HG03571 (cell line): ENCODE measurements at regions not wholly inside any gene's neighbourhood (a gene's known extent, or its start where the extent isn't known, plus 50 kb on each side); places are given as distances from the start of the nearest gene placed in this dataset.
"Not testable (repeated sequence)": the region's sequence is repeated elsewhere in the genome, so short reads cannot be mapped to it uniquely, and the experiment has no call there.

Source experiments
- ATAC-seq: cut with Tn5 transposase; IDR thresholded peaks from one replicate; pipeline ENCODE4 v1.9.1; 2021; ENCODE audit not compliant: unreplicated experiment

DNA sequence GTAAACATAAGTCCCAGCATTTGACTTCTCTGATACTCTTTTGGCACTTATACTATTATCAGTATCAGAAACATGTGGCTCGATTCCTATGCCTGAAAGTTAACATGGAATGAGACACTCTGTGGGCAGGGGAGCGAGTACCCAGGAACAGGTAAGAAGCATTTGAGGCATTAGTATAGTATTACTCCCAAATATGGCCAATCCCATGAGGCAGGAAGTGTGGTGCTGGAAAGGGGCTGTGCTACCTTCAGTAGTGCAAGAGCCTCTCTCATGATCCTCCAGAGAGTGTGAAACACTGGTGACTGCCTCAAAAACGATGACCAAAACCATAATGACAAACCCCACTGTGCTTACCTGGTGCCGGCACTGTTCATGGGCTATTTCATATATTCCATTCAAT is 415.1 kb downstream of the SOX11 start:
- ATAC-seq = no peak

DNA sequence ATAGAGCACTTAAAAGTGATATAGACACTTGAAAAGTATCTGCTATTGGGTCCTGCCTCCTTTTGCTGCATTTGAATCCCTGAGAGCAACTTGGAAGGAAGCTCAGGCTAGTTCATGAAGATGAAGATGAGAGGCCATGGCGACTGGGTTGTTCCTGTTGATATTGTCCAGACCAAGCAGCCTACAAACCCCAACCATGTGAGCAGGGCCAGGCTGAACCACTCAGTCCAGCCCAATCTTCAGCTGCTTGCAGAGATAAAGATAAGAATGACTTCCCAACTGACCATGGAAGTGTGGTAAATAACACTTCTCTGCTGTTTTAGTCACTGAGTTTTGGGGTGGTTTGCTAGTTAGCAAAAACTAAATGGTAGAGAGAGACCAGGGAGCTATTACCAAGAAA is 417.6 kb downstream of the SOX11 start:
- ATAC-seq = no peak

DNA sequence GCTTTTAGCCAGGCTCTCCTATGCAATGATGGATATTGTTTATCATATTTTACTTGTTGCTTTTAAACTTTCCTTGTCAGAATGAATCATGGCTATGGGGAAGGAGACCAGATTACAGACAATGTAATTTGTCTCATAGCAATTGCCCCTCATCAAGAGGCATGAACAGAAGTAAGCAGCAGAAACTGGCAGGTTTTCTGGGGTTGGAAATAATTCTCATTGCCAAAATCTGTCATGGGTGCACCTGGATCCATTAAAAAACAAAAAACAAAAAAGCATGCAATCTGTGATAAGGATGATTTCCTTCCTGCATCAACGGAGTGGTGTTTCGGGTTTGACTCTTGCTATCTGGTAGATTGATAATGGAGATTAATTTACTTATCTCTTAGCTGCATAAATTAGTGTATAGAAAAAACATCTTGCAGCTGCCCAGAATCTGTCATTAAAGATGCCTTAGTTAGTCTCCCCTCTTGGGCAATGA is 419.6 kb downstream of the SOX11 start:
- ATAC-seq = no peak

DNA sequence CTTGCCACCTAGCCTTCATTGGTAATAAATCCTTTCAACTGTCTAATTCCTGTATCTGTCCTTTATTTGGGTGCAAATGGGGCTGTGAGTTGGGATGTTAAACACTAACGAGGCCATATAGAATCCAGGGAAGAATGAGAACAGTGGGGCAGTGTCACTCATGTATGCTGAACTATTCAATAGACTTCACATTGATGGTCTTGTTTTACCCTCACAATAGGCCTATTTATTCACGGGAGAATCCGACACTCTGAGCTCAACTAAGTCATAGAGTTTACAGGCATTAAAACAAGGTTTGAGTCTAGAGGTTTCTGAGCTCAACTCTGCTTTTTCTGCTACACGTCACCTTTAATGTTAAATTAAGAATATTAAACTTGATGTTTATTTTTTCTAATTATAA is 421.6 kb downstream of the SOX11 start:
- no peak for ATAC-seq

DNA sequence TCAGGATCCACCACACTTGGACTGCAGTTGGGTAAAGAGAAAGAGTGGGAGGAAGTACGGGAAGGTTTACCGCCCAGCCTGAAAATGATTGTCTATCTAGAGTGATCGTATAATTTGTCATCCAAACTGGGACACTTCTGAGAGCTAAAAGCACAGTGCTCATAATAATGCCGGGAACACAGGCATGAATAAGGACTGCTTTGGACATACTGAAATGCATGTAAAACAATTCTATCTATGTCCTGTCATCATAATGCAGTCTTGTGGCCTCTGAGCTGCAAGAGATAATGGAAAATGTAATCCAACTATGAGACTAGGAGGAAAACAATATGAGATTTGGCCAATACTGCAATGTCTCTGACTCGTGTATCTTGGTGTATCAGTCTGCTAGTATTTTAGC is 435.5 kb downstream of the SOX11 start:
- no peak for ATAC-seq

DNA sequence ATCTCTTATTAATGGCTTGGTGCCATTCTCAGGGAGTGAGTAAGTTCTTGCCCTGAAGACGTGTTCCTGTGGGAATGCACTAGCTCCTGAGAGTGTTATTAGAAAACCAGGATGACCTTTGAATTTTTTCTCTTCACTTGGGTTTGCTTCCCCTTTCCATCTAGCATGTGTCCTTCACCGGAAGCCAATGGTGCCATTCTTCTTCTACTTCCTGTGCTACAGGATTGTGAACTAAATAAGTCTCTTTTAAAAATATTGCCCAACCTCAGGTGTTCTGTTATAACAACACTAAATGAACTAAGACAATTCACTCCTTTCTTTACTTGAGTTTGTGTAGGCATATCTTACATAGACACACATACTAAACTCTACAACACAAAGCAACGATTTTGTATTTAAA is 447.0 kb downstream of the SOX11 start:
- ATAC-seq = no peak

DNA sequence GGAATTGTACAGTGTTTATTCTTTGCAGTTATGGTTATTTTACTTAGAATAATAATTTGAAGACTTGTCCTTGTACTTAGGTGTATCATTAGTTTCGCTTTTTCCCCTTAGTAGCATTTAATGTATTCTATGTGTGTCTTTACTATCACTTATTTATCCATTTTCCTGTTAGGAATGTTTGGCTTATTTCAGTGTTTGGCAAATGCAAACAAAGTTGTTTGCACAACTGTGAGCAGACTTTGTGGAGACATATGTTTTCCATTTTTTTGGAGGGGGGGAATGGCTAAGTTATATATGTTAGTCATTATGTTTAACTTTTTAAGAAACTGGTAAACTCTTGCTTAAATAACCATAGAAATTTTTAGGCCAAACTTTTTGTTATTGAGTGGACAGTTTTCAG is 447.7 kb downstream of the SOX11 start:
- ATAC-seq = no peak

DNA sequence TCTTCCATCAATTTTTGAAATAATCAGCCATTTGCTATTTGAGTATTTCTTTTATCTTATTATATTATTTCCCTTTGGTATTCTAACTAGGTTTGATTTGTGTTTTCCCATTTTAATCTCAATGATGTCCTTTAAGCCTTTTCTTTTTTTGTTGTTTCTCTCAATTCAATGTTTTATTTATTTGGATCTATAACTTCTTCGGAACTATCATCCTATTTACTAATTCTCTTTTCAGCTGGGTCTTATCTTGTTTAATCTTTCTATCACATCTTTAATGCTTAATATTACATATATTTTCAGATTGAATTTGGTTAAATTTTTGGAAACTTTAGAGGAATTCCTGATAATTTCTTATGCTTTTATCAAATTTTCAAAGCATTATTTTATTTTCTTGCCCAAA is 448.3 kb downstream of the SOX11 start:
- no peak for ATAC-seq

DNA sequence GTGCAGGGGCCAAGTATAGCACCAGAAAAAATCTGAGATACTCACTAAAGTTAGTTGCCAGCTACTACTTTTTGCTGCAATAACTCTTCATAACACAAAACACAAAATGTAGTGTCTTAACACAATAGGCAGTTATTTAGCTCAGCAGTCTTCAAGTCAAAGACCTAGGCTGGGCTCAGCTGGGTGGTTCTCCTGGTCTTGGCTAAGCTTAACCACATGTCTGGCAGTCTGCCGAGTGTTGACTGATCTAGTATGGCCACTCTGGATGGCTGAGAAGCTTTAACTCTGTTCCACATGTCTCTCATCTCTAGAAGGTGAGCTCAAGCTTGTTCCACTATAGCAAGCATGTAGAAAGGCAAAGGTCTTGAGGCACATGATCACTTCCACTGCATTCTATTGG is 451.6 kb downstream of the SOX11 start:
- no peak for ATAC-seq

DNA sequence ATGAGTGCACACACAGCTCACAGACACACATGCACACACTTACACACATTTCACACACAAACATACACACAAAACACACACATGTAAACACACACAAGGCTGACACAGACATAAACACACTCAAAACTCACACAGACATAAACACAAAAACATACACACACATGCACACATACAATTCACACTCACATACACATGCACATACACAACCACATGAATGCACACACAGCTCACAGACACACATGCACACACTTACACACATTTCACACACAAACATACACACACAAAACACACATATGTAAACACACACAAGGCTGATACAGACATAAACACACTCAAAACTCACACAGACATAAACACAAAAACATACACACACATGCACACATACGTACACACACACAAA is 455.0 kb downstream of the SOX11 start:
- not testable (repeated sequence) for ATAC-seq

DNA sequence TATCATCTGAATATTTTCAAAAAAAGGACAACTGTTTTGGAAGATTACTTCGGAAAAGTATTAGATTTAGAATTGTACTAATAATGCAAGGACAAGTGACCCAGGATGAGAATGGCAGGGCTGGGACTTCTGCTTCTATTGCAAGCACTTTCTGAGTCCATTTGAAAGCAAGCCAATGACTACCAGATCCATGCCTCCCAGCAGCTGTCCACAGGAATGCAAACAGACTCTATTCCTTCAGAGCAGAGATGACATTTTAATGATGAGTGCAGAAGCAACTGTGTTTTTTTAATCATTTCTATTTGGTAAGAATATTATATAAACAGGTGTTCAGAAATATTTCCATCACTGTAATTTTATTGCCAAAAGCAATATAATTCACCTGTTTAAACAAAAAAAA is 456.7 kb downstream of the SOX11 start:
- no peak for ATAC-seq

DNA sequence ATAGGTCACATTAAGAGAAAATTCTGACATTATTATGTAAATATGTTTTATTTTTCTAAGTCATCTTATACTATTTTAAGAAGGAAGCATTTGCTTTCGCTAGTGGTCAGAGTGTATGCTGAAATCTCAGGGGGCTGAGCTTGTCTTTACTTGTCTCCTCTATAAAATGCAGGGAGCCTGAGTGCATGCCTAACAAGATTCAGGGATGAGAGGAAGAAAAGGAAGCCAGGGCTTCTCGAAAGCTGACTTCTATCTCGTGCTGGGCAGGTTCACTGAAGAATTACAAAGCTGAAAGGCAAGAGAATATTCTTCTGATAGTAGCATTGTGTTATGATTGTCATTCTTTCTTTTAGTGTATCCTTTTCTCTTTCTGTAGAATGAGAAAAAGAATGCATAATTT is 467.4 kb downstream of the SOX11 start:
- ATAC-seq = no peak

DNA sequence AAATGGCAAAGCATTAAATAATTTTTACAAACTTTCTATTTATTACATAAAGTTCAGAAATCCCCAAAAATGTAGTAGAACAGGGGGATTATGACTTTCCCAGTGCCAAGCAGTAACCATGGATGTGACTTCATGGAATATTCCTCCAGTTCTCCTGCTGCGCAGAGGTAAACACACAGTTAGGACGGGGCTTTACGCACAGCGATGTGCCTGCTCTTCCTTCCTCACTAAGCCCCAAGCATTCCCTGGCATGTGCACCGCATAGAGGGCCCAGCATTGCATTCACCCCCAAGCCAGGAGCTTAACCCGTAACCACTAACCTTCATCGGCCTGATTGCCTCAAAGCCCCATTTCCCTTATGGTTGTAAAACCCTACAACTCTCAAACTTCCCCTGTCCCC is 471.7 kb downstream of the SOX11 start:
- ATAC-seq = no peak

DNA sequence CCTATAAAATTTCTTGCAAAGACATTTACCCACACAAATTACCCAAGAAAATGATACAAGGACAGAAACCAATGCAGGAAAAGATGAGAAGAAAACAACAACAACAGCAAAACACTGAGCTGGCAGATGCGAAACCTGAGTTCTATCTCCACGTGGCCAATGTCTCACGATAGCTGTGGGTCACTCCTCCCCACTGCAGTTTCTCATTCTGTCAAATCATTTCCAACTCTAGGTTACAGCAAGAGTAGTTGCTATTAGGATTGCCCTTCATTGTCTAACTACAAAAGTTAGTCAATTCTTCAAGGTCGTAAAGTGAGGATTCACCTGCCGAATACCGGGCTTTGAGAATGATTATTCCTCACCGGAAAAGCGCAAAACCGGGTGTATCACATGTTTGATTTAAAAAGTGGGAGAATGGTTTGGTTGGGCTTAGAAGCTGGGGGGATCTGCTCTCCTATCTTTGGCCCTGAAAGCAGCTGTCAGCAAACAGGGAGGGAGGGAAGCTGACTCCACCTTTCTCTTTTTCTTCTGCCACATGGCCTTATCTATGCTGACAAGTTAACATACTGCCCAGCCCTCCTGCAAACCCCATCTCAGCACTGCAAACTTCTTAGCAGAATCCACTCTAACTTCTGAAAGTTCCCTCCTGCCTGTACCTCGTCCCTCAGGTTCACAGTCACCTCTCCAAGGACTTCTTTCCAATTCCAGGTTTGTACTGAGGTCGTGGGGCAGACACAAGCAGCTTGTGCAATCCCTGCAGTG is 473.0 kb downstream of the SOX11 start:
- ATAC-seq = no peak

DNA sequence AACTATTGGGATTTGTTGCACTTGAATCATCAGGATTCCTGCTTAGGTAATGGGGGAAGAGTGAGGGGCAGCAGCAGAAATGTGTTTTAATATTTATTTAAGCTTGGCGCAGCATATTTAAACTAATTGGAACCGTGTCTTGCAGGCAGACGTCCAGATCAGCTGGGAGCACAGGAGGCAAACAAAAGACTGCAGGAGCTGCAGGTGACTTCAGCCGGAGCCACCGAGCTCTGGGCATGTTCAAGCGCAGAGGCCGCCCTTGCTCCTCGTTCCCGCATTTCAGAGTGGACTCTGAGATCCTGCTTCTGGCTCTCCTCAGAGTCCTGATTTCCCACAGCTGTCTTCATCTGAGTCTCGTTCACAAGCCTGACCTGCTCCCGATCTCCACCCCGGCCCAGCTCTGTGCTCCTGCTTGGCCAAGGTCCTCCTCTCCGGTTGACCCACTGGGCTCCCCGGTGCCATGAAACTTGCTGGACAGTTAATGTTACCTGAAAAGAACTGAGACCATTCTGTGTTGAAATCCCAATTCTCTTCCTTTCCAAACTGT is 475.5 kb downstream of the SOX11 start:
- ATAC-seq = no peak

DNA sequence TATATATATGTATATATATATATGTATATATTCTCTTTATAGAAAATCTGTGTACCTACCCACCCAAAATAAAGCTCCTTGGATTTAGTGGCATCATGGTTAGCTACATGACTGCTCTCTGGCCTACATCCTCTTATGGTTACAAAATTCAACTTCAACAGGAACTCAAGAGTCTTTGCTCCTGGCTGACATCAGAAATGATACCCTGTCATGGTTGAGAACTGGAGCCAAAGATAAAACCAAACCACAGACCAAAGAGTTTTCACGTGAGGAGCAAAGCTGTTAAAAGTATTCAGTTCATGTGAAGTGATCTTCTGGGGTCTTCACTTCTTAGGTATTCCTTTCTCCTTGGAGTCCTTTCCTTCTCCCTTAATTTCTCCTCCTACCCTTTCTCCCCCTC is 476.3 kb downstream of the SOX11 start:
- no peak for ATAC-seq

DNA sequence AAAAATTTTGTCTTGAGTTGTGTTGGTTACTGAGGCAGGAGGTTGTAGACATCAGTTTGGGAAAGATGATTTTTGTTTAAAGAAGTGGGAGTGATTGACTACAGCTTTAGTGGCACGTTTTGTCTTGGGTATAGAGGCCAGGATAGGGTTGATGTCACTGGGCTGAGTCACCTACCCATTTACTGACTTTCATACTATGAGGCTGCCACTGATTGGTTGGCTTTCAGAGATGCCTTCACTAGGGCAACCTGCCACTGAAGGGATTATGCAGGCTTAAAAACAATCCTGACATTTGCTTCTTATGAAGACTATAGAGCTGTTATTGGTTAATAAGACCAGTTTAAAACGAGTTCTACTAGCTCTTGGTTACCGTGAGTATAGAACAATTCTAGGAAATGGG is 479.1 kb downstream of the SOX11 start:
- ATAC-seq = no peak

DNA sequence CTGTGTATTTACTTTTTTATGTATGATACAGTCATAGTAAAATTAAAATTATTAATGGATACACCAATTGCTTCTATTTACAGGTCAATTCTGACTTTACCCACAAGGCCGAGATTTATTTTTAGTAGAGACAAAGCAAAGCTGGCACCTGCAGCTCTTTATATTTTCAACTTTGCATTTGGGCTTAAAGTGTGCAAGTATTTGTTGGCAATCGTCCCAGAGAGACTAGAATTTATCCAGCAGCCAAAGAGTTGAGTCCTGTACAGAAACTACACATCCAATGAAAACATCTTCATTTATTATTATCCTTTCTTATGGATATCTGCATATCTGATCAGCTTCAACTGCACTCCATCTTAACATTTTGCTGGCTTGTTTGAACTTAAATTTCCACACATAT is 485.6 kb downstream of the SOX11 start:
- no peak for ATAC-seq

DNA sequence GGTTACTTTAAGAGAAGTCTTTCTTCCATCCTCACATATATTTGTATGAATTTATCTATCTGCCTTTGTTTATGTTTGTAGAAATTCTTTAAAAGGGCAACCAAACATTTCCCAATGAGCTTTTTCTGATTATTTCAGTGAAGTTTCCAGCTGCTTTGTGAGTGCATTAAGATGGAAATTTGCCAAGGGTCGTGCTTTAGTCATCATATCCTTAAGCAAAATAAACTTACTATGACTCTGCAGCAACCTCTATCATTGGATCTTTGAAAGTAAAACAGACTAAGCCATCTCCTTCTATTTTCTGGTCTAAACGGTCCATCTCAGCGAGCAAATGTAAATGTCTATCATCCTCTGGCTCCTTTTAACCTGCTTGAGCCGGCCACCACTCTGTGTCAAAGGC is 489.3 kb downstream of the SOX11 start:
- ATAC-seq = no peak

DNA sequence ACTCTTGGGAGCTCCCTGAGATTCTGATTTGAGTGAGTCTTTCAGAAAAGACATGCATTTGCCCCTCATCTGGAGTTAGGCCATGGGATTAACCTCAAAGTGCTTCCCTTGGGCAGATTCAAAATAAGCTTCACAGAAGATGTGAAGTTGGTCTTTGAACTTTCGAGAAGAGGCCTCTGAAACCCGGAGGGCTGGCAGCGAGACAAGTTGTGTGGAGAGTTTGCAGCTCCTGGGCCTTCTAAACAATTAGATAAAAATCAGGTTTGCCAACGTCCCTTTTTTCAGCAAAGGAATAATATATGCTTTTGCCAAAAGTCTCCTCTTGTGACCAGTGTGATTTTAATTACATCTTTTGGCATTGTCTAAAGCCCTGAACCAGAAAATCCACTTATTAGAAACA is 489.7 kb downstream of the SOX11 start:
- ATAC-seq = no peak

DNA sequence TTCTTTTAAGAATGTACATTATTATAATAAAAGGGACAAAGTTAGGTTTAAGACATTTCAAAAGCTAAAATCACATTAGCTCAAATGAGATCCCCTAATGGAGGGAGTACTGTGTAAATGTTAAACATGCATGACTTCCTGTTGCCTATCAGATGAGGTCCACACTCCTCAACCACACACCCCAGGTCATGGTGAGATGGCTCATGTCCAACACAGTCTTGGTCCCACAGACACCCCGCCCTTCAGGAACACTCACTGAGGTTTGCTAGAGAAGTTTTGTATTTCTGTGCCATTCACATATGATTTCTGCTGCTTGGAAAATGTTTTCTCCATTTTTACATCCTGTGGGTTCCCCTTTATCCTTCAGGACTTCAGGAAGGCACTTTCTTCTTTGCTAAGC is 491.0 kb downstream of the SOX11 start:
- ATAC-seq = no peak

DNA sequence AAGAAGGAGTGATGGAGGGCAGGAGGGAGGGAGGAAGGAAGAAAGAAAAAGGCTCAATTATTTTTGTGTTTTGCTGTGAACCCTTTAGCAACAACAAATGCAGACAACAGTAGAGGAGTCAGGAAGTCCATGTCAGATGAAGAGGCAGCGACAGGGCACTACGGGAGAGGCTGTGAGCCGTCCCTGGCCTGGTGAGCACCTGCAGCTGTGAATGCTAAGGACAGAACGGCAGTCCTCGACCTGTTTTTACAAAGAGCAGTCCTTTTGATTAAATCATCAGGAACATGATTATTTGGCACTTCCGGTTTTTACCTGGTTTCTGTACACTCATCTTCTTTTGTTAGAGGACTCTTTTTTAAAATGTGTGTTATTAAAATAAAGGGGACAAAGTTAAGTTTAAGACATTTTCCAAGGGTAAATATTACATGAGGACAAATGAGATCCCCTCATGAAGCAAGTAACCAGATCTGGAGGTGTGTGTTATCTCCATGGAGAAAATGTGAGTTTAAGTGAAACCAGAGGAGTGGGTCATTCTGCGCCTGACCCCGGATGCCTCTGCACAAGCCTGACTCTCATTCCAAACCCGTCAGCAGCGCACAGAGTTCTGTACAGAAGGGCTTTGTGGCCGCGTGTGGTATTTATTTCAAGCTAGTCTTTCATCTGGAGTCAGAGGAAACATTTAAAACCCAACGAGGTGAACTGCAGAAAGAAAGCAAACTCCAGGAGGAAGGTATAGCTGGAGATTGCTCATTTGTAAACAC is 492.5 kb downstream of the SOX11 start:
- no peak for ATAC-seq
